DOHH2 (cell line): ENCODE measurements at regions not wholly inside any gene's neighbourhood (a gene's known extent, or its start where the extent isn't known, plus 50 kb on each side); places are given as distances from the start of the nearest gene placed in this dataset.

Experiments used
- H3F3A ChIP-seq: fragments of 200-600 bp; sonication (generic), shearing (Covaris generic); 2 replicates; pipeline ENCODE4 v1.6.0; 2016; ENCODE audit warnings: antibody characterized with exemption, mild to moderate bottlenecking; ENCODE audit not compliant: control insufficient read depth, insufficient read depth
- H3K27ac ChIP-seq: fragments of 200-600 bp; sonication (generic); 2 replicates; pipeline ENCODE4 v1.5.1; 2014; ENCODE audit warnings: low read depth, mild to moderate bottlenecking, low read length, moderate library complexity
- H3K27me3 ChIP-seq: fragments of 200-600 bp; sonication (generic); 2 replicates; pipeline ENCODE4 v1.6.1; 2014; ENCODE audit warnings: mild to moderate bottlenecking, low read length, mixed read lengths; ENCODE audit not compliant: control insufficient read depth
- H3K36me3 ChIP-seq: fragments of 200-600 bp; sonication (generic); 2 replicates; pipeline ENCODE4 v1.6.1; 2014; ENCODE audit warnings: mild to moderate bottlenecking, low read length, moderate library complexity, mixed read lengths; ENCODE audit not compliant: control insufficient read depth
- H3K4me1 ChIP-seq: fragments of 200-600 bp; sonication (generic); 2 replicates; pipeline ENCODE4 v1.6.1; 2014; ENCODE audit warnings: mild to moderate bottlenecking, low read length, mixed read lengths; ENCODE audit not compliant: control insufficient read depth
- H3K4me2 ChIP-seq: fragments of 200-600 bp; sonication (generic); 2 replicates; pipeline ENCODE4 v1.6.0; 2014; ENCODE audit warnings: mild to moderate bottlenecking, low read length, moderate library complexity
- H3K4me3 ChIP-seq: fragments of 200-600 bp; sonication (generic); 2 replicates; pipeline ENCODE4 v1.5.1; 2014; ENCODE audit warnings: mild to moderate bottlenecking, low read length, mixed read lengths
- H3K79me2 ChIP-seq: fragments of 200-600 bp; sonication (generic); 2 replicates; pipeline ENCODE4 v1.6.1; 2014; ENCODE audit warnings: mild to moderate bottlenecking, low read length, mixed read lengths; ENCODE audit not compliant: control insufficient read depth
- H3K9me2 ChIP-seq: fragments of 200-600 bp; sonication (generic); replicated peaks from 2 replicates; pipeline ENCODE4 v1.6.1; 2014; ENCODE audit warnings: mild to moderate bottlenecking, low read length, mixed read lengths; ENCODE audit not compliant: control insufficient read depth
- H3K9me3 ChIP-seq: fragments of 200-600 bp; sonication (generic); 2 replicates; pipeline ENCODE4 v1.6.1; 2014; ENCODE audit warnings: antibody characterized with exemption, low read length, mixed read lengths; ENCODE audit not compliant: control insufficient read depth, insufficient read depth
- H4K20me1 ChIP-seq: fragments of 200-600 bp; sonication (generic); 2 replicates; pipeline ENCODE4 v1.6.0; 2014; ENCODE audit warnings: low read depth, mild to moderate bottlenecking, antibody characterized with exemption, low read length, moderate library complexity; ENCODE audit not compliant: control insufficient read depth, insufficient read depth
- EZH2phosphoT487 ChIP-seq: fragments of 200-600 bp; sonication (generic); IDR thresholded peaks from 2 replicates; pipeline ENCODE4 v1.6.1; 2017; ENCODE audit warnings: borderline replicate concordance, mild to moderate bottlenecking, antibody characterized with exemption, low read length, moderate library complexity, mixed read lengths
- TF ChIP-seq, protein P1 (sequence below): fragments of 200-600 bp; sonication (generic); IDR thresholded peaks from one replicate; pipeline ENCODE4 v1.5.1; 2014; ENCODE audit warnings: antibody characterized with exemption, mild to moderate bottlenecking, low read depth, low read length; ENCODE audit not compliant: poor library complexity, severe bottlenecking

DNA sequence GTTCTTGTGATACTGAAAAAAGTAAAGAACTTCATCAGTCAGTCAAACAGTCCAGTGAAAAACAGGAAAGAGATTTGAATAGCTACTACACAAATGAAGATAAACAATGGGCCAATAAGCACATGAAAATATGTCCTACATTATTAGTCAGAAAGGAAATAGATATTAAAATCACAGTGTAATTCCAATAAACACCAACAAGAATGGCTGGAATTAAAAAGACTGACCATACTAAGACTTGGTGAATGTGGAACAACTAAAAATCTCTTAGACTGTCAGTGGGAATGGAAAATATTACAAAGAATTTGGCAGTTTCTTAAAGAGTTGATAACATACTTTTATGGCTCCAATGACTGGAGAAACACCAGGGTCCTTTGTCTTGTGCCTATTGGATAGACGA, 241.8 kb upstream of the USP24 start:
- no peaks in the 10 kb centered on the region for H3K27me3 ChIP-seq
- no peaks in the 10 kb centered on the region for H4K20me1 ChIP-seq
- no peaks in the 10 kb centered on the region for H3K79me2 ChIP-seq
- H3K27ac ChIP-seq = no peak overlapping the region
- H3K4me1 ChIP-seq = no peaks in the 10 kb centered on the region
- H3K4me2 ChIP-seq = no peak overlapping the region
- H3F3A ChIP-seq = no peaks in the 10 kb centered on the region
- no peaks in the 10 kb centered on the region for H3K36me3 ChIP-seq
- TF ChIP-seq EZH2phosphoT487 = no peak
- TF ChIP-seq, protein P1, sequence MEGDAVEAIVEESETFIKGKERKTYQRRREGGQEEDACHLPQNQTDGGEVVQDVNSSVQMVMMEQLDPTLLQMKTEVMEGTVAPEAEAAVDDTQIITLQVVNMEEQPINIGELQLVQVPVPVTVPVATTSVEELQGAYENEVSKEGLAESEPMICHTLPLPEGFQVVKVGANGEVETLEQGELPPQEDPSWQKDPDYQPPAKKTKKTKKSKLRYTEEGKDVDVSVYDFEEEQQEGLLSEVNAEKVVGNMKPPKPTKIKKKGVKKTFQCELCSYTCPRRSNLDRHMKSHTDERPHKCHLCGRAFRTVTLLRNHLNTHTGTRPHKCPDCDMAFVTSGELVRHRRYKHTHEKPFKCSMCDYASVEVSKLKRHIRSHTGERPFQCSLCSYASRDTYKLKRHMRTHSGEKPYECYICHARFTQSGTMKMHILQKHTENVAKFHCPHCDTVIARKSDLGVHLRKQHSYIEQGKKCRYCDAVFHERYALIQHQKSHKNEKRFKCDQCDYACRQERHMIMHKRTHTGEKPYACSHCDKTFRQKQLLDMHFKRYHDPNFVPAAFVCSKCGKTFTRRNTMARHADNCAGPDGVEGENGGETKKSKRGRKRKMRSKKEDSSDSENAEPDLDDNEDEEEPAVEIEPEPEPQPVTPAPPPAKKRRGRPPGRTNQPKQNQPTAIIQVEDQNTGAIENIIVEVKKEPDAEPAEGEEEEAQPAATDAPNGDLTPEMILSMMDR = no peak
- no peaks in the 10 kb centered on the region for H3K9me2 ChIP-seq
- H3K4me3 ChIP-seq = no peak overlapping the region
- H3K9me3 ChIP-seq = no peaks in the 10 kb centered on the region

DNA sequence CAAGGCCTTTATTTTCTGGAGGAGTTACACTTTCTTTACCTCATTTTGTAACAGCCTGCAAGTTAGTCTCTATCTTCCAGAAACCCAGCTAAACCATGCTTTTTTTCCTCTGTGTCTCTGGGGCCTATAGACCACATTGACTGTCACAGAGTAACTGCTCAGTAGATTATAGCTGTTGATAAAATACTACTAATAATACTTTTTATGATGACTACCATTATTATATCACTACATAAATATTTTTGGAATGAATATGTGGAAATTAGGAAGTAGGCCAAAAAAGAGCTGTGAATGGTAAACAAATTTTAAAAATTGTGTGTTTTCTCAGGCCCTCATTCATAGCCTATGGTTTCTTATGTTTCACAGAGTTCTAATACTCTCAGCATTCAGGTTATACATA, 233.1 kb upstream of the USP24 start:
- no peaks in the 10 kb centered on the region for H3F3A ChIP-seq
- peaks cover 4% of the 10 kb centered on the region; the same call in 1 of the 2 replicates for H3K27me3 ChIP-seq
- H3K9me3 ChIP-seq = no peaks in the 10 kb centered on the region
- no peaks in the 10 kb centered on the region for H3K36me3 ChIP-seq
- H3K27ac ChIP-seq = no peak overlapping the region
- H3K9me2 ChIP-seq = no peaks in the 10 kb centered on the region
- no peaks in the 10 kb centered on the region for H4K20me1 ChIP-seq
- no peak overlapping the region for H3K4me3 ChIP-seq
- H3K4me2 ChIP-seq = no peak overlapping the region
- H3K79me2 ChIP-seq = no peaks in the 10 kb centered on the region
- H3K4me1 ChIP-seq = peaks cover 10% of the 10 kb centered on the region
- TF ChIP-seq, protein P1 = no peak
- no peak for TF ChIP-seq EZH2phosphoT487

DNA sequence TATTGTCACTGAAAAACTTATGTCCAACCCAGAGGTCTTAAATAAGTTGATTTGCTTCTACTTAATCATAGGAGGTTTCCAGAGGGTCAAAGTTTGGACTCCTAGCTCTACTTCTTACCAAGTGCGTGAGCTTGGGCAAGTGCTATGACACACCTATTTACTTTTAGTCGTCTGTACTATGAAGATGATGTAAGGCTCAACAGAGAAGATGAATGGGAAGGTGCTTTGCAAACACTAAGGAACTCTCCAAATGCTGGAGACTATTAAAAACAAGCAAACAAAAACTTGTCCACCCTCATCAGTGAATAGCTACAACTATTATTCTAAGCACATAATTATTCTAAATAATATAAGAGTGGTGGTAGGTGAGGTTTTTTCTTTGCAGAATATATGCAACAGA, 232.3 kb upstream of the USP24 start:
- TF ChIP-seq EZH2phosphoT487 = no peak
- TF ChIP-seq, protein P1 = no peak
- Histone ChIP-seq H3K9me3 (no peaks in the 10 kb centered on the region), H3K27ac (no peak overlapping the region), H3K9me2 (no peaks in the 10 kb centered on the region), H3K4me3 (no peak overlapping the region), H4K20me1 (no peaks in the 10 kb centered on the region), H3K79me2 (no peaks in the 10 kb centered on the region), H3F3A (no peaks in the 10 kb centered on the region), H3K4me1 (peaks cover 10% of the 10 kb centered on the region), H3K4me2 (no peak overlapping the region), H3K36me3 (no peaks in the 10 kb centered on the region), H3K27me3 (peaks cover 4% of the 10 kb centered on the region; the same call in 1 of the 2 replicates)

DNA sequence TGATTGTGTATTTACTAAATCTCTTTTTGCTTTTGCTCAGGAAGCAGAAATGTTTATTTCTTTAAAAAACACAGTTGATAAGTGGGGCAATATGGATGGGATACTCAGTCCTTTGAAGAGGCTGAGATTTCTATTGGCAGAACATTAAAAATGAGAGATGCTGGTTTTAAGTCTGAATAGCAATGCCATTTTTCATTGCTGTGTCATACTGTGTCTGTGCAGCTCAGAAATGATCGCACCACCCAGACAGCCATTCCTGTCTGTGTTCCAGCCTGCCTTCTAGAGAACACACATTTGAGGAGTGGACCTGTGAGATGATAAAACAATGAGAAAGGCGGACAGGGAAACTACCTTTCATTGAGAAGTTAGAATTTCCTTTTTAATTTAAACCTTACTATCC, 231.2 kb upstream of the USP24 start:
- H3K4me2 ChIP-seq = no peak overlapping the region
- H3K79me2 ChIP-seq = no peaks in the 10 kb centered on the region
- peaks cover 10% of the 10 kb centered on the region for H3K4me1 ChIP-seq
- H4K20me1 ChIP-seq = no peaks in the 10 kb centered on the region
- peaks cover 4% of the 10 kb centered on the region; the same call in 1 of the 2 replicates for H3K27me3 ChIP-seq
- no peaks in the 10 kb centered on the region for H3F3A ChIP-seq
- H3K9me3 ChIP-seq = no peaks in the 10 kb centered on the region
- H3K36me3 ChIP-seq = no peaks in the 10 kb centered on the region
- no peak overlapping the region for H3K27ac ChIP-seq
- TF ChIP-seq, protein P1 = no peak
- TF ChIP-seq EZH2phosphoT487 = no peak
- no peaks in the 10 kb centered on the region for H3K9me2 ChIP-seq
- H3K4me3 ChIP-seq = no peak overlapping the region
